HL-60 (cell line): ENCODE measurements at regions not wholly inside any gene's neighbourhood (a gene's known extent, or its start where the extent isn't known, plus 50 kb on each side); places are given as distances from the start of the nearest gene placed in this dataset.

Experiments used
- CTCF ChIP-seq: IDR thresholded peaks from one replicate; pipeline ENCODE4 v1.5.1; 2011; ENCODE audit warnings: low read length, control low read depth, inconsistent platforms; ENCODE audit not compliant: insufficient read depth
- POLR2AphosphoS5 ChIP-seq: IDR thresholded peaks from 2 replicates; pipeline ENCODE4 v1.6.1; 2012; ENCODE audit warnings: low read depth

GRCh38 chr21:25254491-25255174, 352.6 kb downstream of the MRPL39 start:
- TF ChIP-seq POLR2AphosphoS5: no peak
- TF ChIP-seq CTCF: no peak
